ENCODE measurements at regions not wholly inside any gene's neighbourhood (a gene's known extent, or its start where the extent isn't known, plus 50 kb on each side); places are given as distances from the start of the nearest gene placed in this dataset.
"Not testable (repeated sequence)": the region's sequence is repeated elsewhere in the genome, so short reads cannot be mapped to it uniquely, and the experiment has no call there.

DNA sequence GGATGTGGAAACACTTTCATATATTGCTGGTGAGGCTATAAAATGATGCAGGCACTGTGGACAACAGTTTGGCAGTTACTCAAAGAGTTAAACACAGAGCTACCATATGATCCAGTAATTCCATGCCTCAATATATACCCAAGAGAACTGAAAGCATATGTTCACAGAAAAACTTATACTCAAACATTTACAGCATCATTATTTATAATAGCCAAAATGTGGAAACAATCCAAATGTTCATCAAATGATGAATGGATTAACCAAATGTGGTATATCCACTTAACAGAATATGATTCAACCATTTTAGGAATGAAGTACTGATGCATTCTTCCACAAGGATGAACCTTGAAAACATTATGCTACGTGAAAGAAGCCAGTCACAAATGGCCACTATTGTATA, 603.8 kb downstream of the IQCM start:
- DNase-seq (ENCODE audit: low spot score in 2 of 2) (no peak), FAIRE-seq (no peak)

DNA sequence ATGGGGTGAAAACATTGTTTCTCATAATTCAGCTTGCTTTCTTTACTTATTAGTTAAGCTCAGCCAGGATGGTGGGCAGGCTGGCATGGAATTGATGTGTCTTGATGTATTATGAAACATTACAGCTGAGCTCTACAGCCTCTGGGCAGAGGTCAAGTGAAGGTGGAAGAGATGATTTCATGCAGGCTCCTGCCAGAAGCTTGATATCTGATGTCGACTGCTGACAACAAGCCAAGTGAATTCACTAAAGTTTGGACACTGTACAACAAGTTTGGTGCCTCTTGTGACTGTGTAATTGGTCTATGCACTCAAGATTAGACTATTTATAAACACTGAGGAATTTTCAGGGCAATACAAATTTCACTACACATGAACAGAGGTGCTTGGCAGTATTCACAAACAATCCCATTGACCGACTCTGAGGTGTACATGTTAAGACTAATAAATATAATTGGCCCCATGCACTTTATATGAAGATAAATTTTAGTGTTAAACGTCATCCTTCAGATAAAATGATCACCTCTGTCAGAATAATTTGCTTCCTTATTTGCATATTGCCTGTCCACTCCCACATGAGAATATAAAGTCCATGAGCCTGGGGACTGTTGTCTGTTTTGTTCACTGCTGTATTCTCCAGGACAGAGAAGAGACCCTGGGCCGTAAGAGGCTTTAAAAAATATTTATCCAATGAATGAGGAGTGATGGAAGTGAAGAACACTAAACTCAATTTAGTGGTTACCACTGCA, 612.2 kb downstream of the IQCM start:
- DNase-seq (ENCODE audit: low spot score in 2 of 2) (no peak), FAIRE-seq (no peak)

DNA sequence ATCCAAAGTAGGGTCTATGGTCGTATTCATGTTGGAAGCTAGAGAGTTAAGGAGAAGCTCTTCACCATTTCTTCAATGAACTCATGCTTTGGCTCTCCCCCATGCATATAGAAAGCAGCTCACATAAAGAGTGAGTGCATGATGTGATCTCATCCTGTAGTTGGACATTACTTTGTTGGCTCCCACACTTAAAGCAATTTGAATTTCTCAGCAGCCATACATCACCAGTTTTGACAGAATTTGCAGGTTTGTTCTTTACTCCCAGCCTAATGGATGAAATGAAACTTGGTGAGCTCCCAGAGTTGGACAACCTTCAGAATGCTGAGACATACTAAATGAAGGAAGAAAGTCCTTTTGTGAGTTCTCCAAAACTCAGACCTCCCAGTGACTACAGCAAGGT, 613.5 kb downstream of the IQCM start:
- FAIRE-seq (no peak), DNase-seq (ENCODE audit: low spot score in 2 of 2) (no peak)

DNA sequence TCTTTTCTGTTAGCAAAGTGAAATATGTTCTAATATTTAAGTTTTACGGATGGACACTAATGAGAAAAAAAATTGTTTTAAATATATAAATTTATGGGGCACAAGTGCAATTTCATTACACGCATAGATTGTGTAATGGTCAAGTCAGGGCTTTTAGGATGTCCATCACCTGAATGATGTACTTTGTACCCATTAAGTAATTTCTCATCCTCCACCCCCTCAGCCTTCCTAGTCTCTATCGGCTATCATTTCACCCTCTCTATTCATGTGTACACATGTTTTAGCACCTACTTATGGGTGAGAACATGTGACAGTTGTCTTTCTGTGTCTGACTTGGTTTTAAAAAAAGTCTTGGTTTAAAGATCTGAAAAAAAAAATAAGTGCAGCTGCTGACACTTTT, 616.0 kb downstream of the IQCM start:
- FAIRE-seq = no peak
- no peak for DNase-seq (ENCODE audit: low spot score in 2 of 2)

DNA sequence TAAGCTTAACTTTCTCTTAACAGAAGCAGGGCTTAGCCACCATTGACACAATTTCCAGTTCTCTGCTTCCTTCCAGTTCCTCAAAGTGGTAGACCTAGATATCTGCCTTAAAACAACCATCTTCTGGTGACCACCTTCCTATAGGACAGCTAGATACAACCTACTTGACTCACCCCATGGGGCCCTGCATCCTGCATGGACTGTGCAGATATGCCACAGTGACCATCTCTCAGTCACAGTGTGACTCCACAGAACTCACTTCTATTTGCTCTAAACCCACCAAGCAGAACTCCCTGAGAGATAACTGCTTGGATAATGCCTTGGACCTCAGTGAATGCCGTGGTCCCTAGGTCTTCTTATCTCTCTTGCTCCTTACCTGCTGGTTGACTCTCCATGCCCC, 621.6 kb downstream of the IQCM start:
- DNase-seq (ENCODE audit: low spot score in 2 of 2) = no peak
- FAIRE-seq = no peak

- no peak for FAIRE-seq
Measured at GRCh38 chr4:149187726-149188125, 627.9 kb downstream of the IQCM start.

GRCh38 chr4:149183638-149184037, 632.0 kb downstream of the IQCM start:
- no peak for FAIRE-seq

More at GRCh38 chr4:149187726-149188125, 627.9 kb downstream of the IQCM start:
- no peak for DNase-seq (ENCODE audit: low spot score in 2 of 2)

GRCh38 chr4:149181459-149181858, 634.2 kb downstream of the IQCM start:
- not testable (repeated sequence) for FAIRE-seq; DNase-seq (ENCODE audit: low spot score in 2 of 2)

More at GRCh38 chr4:149183638-149184037, 632.0 kb downstream of the IQCM start:
- DNase-seq (ENCODE audit: low spot score in 2 of 2) = no peak

DNA sequence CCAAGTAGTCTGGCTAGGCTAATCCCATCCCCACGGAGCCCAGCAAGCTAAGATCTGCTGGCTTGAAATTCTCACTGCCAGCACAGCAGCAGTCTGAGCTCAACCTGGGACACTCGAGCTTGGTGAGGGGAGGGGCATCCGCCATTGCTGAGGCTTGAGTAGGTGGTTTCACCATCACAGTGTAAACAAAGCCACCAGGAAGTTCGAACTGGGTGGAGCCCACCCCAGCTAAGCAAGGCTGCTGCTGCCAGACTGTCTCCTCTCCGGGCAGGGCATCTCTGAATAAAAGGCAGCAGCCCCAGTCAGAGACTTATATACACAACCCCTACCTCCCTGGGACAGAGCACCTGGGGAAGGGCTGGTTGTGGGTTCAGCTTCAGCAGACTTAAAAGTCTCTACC, 639.6 kb downstream of the IQCM start:
- DNase-seq (ENCODE audit: low spot score in 2 of 2) (no peak), FAIRE-seq (no peak)

- no peak for FAIRE-seq
- DNase-seq (ENCODE audit: low spot score in 2 of 2) = no peak
Measured at GRCh38 chr4:149175549-149175948, 640.1 kb downstream of the IQCM start.

DNA sequence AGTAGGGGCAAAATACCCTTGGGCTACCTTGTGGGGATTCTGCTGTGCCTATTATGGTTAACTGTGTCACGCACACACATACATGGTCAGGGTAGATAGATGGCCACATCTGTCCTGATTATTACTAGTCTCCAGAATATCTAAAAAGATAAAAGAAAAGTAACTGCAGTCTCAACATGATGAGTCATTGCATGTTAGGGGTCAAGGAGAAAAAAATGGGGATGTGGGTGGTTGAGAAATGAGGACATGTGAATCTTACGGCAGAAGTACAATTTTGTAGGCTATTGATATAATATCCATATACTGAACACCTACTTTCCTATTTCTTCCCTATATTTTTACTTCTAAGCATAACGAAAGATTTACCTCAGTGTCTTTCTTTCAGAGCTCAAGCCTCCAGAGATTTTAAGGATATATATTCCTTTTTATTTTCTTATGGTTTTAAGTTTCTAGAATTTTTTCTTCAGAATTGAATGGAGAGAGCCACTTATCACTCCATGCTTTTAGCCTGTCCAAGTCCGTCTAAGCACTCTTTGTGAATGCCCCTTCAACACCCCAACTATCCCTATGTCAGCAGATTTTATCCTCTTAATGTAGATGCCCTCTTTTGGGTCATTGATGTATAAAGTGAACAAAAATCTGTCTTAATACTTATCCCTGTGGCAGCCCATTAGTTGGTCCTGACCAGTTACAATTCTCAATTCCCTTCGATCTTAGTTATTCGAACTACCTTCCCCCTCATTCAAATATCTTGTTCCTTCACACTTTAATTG, 642.2 kb downstream of the IQCM start:
- DNase-seq (ENCODE audit: low spot score in 2 of 2) = no peak
- no peak for FAIRE-seq

GRCh38 chr4:149168645-149169044, 647.0 kb downstream of the IQCM start:
- FAIRE-seq (no peak), DNase-seq (ENCODE audit: low spot score in 2 of 2) (no peak)

GRCh38 chr4:149166876-149167275, 648.8 kb downstream of the IQCM start:
- FAIRE-seq (no peak), DNase-seq (ENCODE audit: low spot score in 2 of 2) (no peak)

- no peak for DNase-seq (ENCODE audit: low spot score in 2 of 2)
- FAIRE-seq = no peak
Measured at GRCh38 chr4:149166365-149166764, 649.3 kb downstream of the IQCM start.

DNA sequence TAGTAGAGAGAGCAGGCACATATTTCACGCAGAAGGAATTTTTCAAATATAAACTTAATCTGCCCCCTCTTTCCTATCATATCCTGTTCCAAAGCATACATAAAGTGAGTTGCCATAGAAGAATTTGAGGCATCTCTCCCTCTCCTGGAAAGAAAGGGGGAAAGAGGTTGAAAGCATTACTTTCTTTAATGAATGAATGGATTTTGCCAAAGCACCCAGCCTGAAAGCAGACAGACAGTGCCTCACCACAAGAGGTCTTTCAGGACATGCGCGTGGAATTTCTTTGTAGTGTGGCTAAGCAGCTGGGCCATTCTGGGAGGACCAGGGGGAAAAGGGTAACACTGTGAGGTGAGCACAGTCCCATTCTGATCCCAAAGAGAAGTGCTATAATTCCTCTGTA, 651.4 kb downstream of the IQCM start:
- DNase-seq (ENCODE audit: low spot score in 2 of 2) (no peak), FAIRE-seq (no peak)

GRCh38 chr4:149161247-149161646, 654.4 kb downstream of the IQCM start:
- DNase-seq (ENCODE audit: low spot score in 2 of 2) = no peak
- no peak for FAIRE-seq

- FAIRE-seq = no peak
- no peak for DNase-seq (ENCODE audit: low spot score in 2 of 2)
Measured at GRCh38 chr4:149160370-149160769, 655.3 kb downstream of the IQCM start.

DNA sequence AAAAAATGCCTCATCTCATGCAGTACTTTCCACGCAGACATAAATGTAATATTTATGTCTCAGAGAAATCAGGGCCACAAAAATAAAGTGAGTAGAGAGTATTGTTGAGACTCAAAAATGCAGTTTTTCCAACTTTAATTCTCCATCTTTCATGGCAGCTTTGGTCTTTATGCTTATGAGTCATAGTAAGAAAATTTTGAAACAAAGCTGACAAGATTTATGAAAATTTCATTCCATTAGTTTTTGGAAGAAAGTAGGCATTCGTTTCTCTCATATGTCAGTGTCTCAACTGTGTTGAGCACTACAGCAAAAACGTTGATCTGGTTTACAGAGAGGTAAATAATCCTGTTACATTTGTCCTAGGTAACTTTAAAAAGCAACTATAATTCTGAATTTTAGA, 656.8 kb downstream of the IQCM start:
- DNase-seq (ENCODE audit: low spot score in 2 of 2) (no peak), FAIRE-seq (no peak)

- FAIRE-seq (no peak), DNase-seq (ENCODE audit: low spot score in 2 of 2) (no peak)
Measured at GRCh38 chr4:149145803-149146202, 669.8 kb downstream of the IQCM start.

GRCh38 chr4:149144060-149144459, 671.6 kb downstream of the IQCM start:
- FAIRE-seq (no peak), DNase-seq (ENCODE audit: low spot score in 2 of 2) (no peak)

DNA sequence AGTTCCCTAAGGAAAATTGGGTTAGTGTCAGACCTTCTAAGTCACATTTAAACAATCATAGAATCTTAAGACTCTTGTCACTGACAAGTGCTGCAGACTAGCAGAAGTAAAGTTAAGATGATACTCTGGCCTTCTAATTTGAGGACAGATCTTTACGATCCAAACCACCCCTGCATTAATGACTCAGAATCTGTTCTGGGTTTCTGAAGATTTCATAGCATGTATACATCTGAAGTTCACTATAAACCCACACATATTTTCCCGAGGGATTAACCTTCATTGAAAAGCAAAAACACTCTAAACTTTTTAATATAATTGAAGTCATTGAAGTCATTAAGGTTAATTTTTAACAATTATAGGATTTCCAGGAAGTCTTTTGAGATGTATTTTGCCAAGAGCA, 674.3 kb downstream of the IQCM start:
- FAIRE-seq = no peak

DNA sequence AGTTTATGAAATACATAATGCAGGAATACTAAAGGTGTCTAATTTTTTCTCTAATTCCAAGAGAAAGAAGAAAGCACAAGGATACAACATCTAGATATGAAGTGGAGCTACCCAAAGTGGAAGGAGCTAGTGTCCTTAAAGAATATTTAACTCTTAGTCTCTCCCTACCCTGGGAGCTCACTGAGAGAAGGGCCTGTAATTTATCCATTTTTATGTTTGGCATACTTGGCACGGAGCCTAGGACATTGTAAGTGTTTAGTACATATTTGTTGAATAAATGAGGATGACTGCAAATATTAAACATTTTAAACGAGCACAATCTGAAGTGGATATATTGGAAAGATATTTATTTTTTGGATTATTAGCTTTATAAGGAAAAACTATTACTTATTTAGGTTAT, 674.8 kb downstream of the IQCM start:
- DNase-seq (ENCODE audit: low spot score in 2 of 2) = no peak
- FAIRE-seq = no peak

More for the DNA sequence above, 674.3 kb downstream of the IQCM start:
- DNase-seq (ENCODE audit: low spot score in 2 of 2) = no peak
